ENCODE measurements at regions not wholly inside any gene's neighbourhood (a gene's known extent, or its start where the extent isn't known, plus 50 kb on each side); places are given as distances from the start of the nearest gene placed in this dataset.

- H3K9me3 ChIP-seq = no peaks in the 10 kb centered on the region
- no peaks in the 10 kb centered on the region for H3K36me3 ChIP-seq
- H3K4me1 ChIP-seq = no peaks in the 10 kb centered on the region
- no peak overlapping the region for H3K27ac ChIP-seq
- DNase-seq (no peak), ATAC-seq (no peak)
- intact Hi-C loops (cut with DNase I) = no loop called here
- H3K27me3 ChIP-seq = no peaks in the 10 kb centered on the region
- no peak overlapping the region for H3K4me3 ChIP-seq
- no peak for TF ChIP-seq CTCF (IDR thresholded peaks at IDR 0.05)
Measured at GRCh38 chr3:82261013-82261412, 499.6 kb upstream of the GBE1 start.

GRCh38 chr3:82259994-82260393, 498.5 kb upstream of the GBE1 start:
- ATAC-seq = no peak
- H3K27me3 ChIP-seq = no peaks in the 10 kb centered on the region
- no peaks in the 10 kb centered on the region for H3K9me3 ChIP-seq
- H3K4me1 ChIP-seq = no peaks in the 10 kb centered on the region
- no peaks in the 10 kb centered on the region for H3K36me3 ChIP-seq
- no peak for DNase-seq
- H3K27ac ChIP-seq = no peak overlapping the region
- H3K4me3 ChIP-seq = no peak overlapping the region
- intact Hi-C loops (cut with DNase I) = no loop called here
- TF ChIP-seq CTCF (IDR thresholded peaks at IDR 0.05) = no peak

- no peaks in the 10 kb centered on the region for H3K9me3 ChIP-seq
- DNase-seq = no peak
- H3K4me1 ChIP-seq = no peaks in the 10 kb centered on the region
- H3K4me3 ChIP-seq = no peak overlapping the region
- no peaks in the 10 kb centered on the region for H3K36me3 ChIP-seq
- no peak for ATAC-seq
- no peak overlapping the region for H3K27ac ChIP-seq
- TF ChIP-seq CTCF (IDR thresholded peaks at IDR 0.05) = no peak
- no peaks in the 10 kb centered on the region for H3K27me3 ChIP-seq
- intact Hi-C loops (cut with DNase I) = no loop called here
Measured at GRCh38 chr3:82240322-82240721, 478.9 kb upstream of the GBE1 start.

GRCh38 chr3:82236257-82236656, 474.8 kb upstream of the GBE1 start:
- H3K4me1 ChIP-seq = no peaks in the 10 kb centered on the region
- no peak overlapping the region for H3K27ac ChIP-seq

GRCh38 chr3:82229397-82229796, 468.0 kb upstream of the GBE1 start:
- ATAC-seq = no peak
- intact Hi-C loops (cut with DNase I) = no loop called here
- no peak for DNase-seq
- no peak overlapping the region for H3K27ac ChIP-seq
- no peaks in the 10 kb centered on the region for H3K27me3 ChIP-seq
- no peaks in the 10 kb centered on the region for H3K4me1 ChIP-seq
- TF ChIP-seq CTCF (IDR thresholded peaks at IDR 0.05) = no peak
- no peaks in the 10 kb centered on the region for H3K9me3 ChIP-seq
- no peaks in the 10 kb centered on the region for H3K36me3 ChIP-seq
- H3K4me3 ChIP-seq = no peak overlapping the region

More at GRCh38 chr3:82236257-82236656, 474.8 kb upstream of the GBE1 start:
- ATAC-seq (no peak), DNase-seq (no peak)
- intact Hi-C loops (cut with DNase I) = no loop called here
- Histone ChIP-seq H3K36me3 (no peaks in the 10 kb centered on the region), H3K9me3 (no peaks in the 10 kb centered on the region), H3K4me3 (no peak overlapping the region), H3K27me3 (no peaks in the 10 kb centered on the region)
- no peak for TF ChIP-seq CTCF (IDR thresholded peaks at IDR 0.05)

GRCh38 chr3:82224661-82225060, 463.2 kb upstream of the GBE1 start:
- peak; percentile 35 for ATAC-seq
- Histone ChIP-seq H3K4me3 (no peak overlapping the region), H3K27ac (no peak overlapping the region), H3K4me1 (no peaks in the 10 kb centered on the region), H3K27me3 (no peaks in the 10 kb centered on the region), H3K9me3 (no peaks in the 10 kb centered on the region), H3K36me3 (no peaks in the 10 kb centered on the region)
- intact Hi-C loops (cut with DNase I) = no loop called here
- no peak for TF ChIP-seq CTCF (IDR thresholded peaks at IDR 0.05)
- no peak for DNase-seq
